HG03571 (cell line): ENCODE measurements at regions not wholly inside any gene's neighbourhood (a gene's known extent, or its start where the extent isn't known, plus 50 kb on each side); places are given as distances from the start of the nearest gene placed in this dataset.
"Not testable (repeated sequence)": the region's sequence is repeated elsewhere in the genome, so short reads cannot be mapped to it uniquely, and the experiment has no call there.

Experiments
- ATAC-seq: cut with Tn5 transposase; IDR thresholded peaks from one replicate; pipeline ENCODE4 v1.9.1; 2021; ENCODE audit not compliant: unreplicated experiment

DNA sequence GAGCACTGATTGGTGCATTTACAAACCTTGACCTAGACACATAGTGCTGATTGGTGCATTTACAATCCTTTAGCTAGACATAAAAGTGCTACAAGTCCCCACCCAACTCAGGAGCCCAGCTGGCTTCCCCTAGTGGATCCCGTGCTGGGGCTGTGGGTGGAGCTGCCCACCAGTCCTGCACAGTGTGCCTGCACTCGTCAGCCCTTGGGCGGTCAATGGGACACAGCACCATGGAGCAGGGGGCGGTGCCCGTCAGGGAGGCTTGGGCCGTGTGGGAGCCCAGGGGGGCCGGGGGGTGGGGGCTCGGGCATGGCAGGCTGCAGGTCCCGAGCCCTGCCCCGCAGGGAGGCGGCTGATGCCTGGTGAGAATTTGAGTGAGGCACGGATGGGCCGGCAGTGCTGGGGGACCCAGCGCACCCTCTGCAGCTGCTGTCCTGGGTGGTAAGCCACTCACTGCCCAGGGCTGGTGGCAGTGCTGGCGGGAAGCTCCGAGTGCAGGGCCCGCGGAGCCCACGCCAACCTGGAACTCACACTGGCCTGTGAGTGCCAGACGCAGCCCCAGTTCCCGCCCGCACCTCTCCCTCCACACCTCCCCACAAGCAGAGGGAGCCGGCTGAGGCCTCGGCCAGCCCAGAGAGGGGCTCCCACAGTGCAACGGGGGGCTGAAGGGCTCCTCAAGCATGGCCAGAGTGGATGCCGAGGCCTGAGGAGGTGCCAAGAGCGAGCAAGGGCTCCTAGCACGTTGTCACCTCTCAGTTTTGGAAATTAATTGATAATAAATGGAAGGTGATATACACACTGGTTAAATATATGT, 207.7 kb downstream of the RAP2B start:
- ATAC-seq: no peak

DNA sequence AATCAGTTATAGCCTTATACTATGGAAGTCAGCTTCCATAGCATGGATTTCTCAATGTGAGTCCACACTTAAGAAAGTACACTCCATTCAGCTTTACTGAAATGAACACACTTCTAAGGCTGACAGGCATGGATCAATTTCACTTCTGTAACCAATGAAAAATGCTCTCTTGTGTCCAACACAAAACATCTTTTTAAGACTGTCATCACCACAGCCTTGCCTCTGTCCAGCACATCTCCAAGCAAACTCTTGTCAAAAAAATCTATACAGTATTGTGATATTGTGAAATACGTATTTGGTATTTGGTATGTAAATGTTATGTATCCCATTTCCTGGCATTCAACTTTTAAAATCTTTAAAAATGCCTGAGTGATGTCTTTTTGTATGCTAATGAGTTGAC, 208.7 kb downstream of the RAP2B start:
- no peak for ATAC-seq

DNA sequence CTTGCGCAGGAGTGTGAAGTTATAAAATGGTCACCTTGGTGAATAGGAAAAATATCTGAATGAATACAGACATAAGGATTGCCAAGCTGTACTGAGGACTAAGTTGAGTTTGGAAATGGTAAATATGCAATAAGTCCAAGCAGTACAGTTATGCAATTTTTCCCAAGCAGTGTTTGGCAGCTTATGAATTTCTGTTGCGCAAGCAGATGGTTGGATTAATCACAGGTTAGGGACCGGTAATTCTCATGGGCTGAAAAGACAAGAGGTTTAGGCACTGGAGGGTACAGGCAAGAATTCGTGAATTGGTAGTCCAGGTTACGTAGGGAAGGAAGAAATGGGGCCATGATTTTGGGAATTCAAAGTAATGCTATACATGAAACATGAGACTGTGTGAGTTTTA, 210.3 kb downstream of the RAP2B start:
- no peak for ATAC-seq

DNA sequence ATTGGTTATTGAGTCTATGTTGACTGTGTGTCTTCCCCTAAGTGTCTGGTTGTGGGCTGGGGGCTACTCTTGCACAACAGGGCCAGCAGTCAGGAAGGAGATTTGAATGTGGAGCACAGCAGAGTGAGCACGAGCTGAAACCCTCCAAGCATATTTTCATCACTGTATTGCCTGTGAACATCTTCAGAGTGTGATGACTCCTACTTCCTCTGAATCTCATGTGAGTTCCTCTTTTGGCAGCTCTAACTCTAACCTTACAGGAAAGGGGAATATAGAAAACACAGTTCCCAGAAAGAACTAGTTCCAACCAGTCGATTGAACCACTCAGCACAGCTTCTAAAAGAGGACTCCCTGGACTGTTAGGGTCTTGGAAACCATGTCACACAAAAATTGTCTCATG, 211.6 kb downstream of the RAP2B start:
- ATAC-seq: no peak

DNA sequence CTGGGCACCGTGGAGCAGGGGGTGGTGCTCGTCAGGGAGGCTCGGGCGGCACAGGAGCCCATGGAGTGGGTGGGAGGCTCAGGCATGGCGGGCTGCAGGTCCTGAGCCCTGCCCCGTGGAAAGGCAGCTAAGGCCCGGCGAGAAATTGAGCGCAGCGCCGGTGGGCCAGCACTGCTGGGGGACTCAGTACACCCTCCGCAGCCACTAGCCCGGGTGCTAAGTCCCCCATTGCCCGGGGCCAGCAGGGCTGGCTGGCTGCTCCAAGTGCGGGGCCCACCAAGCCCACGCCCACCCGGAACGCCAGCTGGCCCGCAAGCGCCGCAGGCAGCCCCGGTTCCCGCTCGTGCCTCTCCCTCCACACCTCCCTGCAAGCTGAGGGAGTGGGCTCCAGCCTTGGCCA, 216.3 kb downstream of the RAP2B start:
- not testable (repeated sequence) for ATAC-seq

DNA sequence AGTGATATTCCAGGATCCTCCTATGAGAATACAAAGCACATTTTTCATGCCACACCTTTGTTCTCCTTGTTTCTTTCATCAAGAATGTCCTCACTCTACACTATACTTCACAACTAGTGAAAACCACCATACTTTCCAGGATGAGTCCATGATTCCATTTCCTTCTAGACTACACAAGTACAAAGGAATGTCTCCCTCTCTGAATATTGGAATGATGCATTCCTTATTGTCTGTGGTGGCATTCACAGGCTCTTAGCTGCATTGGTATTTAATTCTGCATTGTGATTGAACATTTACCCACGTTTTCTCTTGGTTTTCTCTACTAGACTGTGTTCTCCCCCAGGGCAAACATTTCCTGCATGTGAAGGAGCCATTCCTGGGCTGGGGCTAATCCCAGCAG, 217.5 kb downstream of the RAP2B start:
- no peak for ATAC-seq

DNA sequence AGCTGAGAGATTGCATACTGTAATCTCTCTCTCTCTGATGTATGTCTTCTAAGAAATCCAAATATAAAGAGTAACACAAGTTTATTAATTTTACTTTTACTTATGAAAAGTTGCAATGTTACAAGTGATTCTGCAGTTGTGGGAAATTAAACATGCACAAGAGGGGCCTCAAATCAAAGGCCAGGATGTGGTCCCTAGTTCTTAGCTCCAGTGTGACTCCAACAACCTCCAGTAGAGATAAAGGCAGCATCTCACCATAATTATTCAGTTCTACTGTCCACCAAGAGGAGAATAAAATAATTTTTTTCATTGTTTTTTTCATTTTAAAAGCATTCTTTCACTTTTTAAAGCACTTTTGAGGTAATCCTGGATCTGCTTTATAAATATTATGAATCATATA, 223.3 kb downstream of the RAP2B start:
- ATAC-seq: no peak

DNA sequence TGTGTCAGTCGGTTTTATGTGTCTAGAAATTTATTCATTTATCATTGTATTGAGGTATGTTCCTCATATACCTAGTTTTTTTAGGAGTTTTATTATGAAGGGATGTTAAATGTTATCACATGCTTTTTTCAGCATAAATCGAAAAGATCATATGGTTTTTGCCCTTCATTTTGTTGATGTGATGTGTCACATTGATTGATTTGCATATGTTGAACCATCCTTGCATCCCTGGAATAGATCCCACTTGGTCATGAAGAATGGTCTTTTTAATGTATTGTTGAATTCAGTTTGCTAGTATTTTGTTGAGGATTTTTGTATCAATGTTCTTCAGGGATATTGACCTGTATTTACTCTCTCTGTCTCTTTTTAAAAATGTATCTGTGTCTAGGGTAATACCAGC, 230.3 kb downstream of the RAP2B start:
- no peak for ATAC-seq

DNA sequence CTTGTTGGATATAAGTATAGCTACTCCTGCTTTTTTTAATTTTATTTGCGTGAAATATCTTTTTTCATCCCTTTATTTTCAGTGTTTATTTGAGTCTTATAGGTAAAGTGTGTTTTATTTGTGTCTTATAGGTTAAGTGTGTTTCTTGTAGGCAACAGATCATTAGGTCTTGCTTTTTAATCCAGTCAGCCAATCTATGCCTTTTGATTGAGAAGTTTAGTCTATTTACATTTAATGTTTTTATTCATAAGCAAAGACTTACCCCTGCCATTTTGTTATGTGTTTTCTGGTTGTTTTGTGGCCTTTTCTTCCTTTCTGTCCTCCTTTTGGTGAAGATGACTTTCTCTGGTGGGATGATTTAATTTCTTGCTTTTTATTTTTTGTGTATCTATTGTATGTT, 232.0 kb downstream of the RAP2B start:
- no peak for ATAC-seq

DNA sequence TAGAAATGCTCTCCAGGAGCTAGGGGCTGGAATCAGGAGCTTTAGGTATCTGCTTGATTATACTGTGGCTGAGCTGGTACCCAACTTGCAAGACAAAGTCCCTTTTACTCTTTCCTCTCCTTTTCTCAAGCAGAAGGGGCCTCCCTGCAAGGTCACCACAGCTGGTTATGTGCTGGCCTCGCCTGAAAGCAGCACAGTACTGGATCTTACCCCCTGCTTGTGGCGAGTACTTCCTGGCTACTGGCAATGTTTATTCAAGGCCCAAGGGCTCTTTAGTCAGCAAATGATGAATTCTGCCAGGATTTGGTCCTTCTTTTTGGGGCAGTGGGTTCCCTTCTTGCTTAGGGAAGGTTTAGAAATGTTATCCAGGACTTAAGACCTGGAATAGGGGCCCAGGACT, 234.6 kb downstream of the RAP2B start:
- ATAC-seq: no peak

DNA sequence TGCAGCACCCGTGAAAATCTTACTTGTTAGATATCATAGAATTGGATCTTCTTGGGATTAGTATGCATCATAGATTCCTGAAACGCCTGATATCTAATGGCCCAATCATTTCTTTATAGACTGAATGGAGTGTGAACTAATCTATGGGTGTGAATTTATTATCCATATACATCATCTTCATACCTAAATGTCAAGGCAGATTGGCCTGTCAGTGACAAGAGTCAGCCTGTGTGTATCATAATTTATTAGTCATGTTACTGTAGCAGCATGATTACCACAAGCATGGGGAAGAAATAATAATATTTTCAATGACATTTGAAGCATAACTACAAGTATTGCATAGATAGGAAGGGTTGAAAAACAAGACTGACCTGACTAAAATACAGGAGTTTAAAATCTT, 235.8 kb downstream of the RAP2B start:
- ATAC-seq: no peak

DNA sequence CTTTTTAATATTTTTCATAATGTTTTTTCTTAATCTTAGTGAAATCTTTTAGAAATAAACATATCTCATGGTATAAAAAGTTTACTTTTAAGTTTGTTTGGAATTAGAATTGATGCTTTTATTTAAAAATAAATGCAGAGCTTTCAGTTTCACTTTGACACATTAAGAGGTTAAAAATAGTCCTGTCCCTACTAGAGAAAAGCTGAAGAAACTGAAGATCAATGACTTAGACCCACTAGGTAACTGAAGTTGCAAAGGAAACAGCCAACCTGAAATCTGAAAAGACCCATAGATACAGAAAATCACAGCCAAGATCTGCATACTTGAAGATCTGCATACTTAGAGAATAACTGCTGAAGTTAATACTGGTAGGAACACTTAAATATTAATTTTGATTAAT, 237.6 kb downstream of the RAP2B start:
- peak; percentile 63 for ATAC-seq

DNA sequence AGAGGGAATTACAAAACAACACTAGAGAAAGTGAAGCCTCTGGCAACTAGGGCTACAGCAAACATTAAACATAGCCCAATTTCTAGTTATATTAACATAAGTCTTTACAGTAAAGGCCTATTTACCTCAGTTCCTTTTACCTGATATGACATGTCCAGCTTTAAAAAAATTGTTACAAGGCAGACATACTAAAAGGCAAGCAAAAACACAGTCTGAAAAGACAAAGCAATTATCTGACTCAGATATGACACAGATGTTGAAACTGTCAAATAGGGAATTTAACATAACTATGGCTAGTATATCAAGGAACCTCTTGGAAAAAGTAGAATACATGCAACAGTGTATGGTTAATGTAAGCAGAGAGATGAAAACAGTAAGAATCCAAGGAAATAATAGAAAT, 238.6 kb downstream of the RAP2B start:
- ATAC-seq: no peak

DNA sequence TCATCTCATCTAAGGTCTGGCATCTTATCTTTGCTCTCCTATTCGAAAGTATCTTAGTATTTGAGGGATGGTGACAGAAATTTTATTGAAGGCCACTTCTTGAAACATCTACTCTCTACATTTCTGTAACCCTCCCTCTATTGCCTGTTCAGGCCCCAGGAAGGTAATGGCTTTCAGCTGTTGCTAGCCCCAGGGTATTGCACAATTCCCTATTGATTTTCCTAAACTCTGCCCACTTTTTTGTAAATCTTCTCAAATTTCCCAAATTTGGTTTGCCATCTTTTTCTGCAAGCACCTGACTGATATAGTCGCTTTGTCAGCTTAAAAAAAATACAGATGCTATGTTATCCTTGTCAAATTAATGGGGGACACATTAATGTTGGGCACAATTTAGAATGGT, 242.1 kb downstream of the RAP2B start:
- ATAC-seq: no peak

DNA sequence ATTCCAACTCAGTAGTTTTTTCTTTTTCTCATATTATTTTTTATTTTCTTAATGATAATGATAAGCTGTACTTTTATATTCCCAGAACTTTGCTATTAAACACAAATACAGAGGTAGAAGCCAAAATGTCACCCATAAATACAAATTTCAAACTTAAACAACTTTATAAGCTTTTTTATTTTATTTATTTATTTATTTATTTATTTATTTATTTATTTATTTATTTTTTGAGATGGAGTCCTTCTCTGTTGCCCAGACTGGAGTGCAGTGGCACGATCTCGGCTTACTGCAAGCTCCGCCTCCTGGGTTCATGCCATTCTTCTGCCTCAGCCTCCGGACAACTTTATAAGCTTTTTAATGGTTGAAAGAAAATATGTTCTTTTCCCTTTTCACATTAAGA, 243.3 kb downstream of the RAP2B start:
- ATAC-seq: not testable (repeated sequence)

DNA sequence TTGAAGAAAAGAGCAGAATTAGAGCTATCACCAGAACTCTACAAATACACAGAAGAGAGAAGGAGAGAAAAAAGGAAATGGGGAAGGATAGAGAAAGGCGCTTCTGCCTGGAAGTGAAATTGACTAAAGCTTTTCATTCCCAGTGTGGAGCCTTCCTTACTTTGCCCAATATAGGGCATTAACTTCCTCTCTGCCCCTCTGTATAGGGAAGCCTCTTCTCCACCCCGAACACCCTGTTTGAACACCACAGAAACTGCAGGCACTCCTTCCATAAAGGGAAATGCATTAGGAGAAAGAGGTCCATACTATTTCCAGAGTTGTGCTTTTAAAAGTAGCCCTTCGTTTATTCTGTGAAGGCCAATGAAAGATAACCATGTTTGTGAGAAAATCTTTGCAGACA, 248.5 kb downstream of the RAP2B start:
- no peak for ATAC-seq

DNA sequence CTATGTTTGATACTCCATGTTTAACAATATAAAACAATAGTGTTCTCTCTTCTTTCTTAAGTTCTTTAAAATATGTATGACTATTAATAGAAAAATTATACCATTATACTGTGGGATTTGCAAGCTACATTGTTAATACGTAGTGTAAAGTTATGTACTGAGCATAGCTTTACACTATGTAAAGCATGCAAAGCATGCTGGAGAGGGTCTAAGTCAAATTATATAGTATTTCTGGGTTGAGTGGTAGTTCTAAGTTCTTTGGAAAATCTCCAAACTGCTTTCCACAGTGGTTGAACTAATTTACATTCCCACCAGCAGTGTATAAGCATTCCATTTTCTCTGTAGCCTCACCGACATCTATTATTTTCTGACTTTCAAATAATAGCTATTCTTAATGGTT, 253.0 kb downstream of the RAP2B start:
- ATAC-seq: no peak

DNA sequence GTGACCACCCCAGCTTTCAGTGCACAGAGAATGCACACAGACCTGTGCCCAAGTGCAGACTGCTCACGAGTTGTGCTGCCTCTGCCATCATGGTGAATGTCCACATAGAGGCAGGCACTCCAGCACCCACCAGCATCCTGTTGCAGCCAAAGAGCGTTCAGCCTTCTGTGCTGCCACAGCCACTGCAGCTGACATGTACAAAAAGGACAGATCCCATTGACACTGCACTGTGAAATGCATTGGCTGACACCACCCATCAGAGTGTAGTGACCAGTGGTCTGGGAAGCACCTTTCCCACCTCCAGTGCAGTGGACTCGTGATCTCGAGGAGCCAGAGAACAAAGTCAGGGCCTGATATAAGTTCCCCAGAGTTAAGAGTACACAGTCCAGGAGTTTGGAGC, 260.3 kb downstream of the RAP2B start:
- ATAC-seq: no peak

DNA sequence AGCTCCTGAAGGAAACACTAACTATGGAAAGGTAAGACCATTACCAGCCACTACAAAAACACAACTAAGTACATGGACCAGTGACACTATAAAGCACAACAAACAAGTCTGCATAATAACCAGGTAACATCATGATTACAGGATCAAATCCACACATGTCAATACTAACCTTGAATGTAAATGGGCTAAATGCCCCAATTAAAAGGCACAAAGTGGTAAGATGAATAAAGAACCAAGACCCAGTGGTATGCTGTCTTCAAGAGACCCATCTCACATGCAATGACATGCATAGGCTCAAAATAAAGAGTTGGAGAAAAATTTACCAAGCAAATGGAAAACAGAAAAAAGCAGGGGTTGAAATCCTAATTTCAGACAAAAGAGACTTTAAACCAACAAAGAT, 261.8 kb downstream of the RAP2B start:
- ATAC-seq: not testable (repeated sequence)

DNA sequence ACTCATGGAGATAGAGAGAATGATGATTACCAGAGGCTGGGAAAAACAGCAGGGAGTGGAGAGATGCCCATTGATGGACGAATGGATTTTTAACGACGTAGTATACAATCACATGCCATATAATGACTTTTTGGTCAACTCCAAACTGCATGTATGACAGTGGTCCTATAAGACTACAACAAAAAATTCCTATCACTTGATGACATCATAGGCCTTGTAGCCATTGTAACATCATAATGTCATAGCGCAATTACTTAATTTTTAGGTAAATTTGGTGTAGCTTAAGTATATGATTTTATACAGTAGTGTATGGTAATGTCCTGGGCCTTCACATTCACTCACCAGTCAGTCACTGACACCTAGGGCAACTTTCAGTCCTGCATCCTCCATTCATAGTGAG, 264.3 kb downstream of the RAP2B start:
- no peak for ATAC-seq

DNA sequence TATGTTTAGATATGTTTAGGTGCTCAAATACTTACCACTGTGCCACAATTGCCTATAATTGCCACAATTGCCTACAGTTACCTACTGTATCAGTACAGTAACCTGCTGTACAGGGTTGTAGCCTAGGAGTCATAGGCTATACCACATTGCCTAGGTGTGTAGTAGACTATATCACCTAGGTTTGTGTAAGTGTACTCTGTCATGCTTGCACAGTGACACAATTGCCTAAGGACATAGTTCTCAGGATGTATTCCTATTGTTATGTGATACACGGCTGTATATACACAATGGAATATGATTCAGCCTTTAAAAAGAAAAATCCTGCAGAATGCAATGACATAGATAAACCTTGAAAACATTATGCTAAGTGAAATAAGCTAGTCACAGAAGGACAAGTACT, 264.8 kb downstream of the RAP2B start:
- no peak for ATAC-seq

DNA sequence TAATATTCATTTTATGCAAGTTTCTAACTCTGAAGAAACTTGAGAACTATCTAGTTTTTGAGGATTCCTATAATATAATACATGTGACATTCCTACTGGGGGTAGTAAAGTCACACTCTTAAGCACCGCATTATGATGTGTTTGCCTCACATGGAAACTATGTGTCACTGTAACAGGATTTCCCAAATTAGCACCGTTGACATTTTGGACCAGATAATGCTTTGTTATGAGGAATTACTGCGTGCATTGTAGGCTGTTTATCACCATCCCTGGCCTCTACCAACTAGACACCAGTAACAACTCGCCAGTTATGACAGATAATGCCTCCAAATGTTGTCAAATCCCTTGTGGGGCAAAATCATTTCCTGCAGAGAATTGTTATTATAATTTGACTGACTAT, 267.8 kb downstream of the RAP2B start:
- no peak for ATAC-seq

DNA sequence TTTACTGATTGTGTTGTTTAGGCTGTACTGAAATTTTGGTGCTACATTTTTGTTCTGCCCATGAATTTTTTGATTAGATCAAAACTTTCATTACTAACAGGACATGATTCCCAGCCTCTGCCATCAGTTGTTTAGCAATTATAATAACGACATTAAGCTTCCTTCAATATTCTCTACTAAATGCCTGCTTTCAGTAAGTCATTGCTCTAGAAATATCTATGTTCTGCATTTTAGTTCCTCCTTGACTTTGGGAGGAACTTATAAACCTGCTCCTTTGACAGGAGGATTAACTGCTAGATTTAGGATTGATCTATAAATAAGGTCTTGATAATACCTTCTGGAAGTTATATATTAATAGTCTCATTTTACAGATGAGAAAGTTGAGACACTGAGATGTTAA, 269.1 kb downstream of the RAP2B start:
- ATAC-seq: no peak
